ENCODE measurements at regions not wholly inside any gene's neighbourhood (a gene's known extent, or its start where the extent isn't known, plus 50 kb on each side); places are given as distances from the start of the nearest gene placed in this dataset.

DNA sequence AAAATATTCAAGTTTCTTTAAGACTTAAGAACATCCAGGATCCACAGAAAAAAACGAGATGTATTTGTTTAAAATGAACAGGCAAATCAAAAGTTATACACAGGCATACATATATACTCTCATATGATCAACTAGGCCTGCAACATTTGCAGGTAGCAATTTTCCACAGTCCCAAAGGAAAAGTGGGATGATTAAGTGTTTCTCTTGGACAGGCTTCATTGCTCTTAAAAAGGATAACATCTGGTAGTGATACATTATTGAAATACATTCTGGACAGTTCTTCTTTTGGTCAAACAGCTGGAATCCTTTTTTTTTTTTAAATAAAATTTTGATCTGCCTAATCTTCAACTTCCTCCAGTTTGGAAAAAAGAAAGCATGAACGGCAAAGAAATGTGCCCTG is 114.8 kb upstream of the TDRD3 start:
- TF ChIP-seq CTCF (IDR thresholded peaks at IDR 0.05) (no peak), POLR2A (IDR thresholded peaks at IDR 0.05) (no peak)
